Non-pigmented ciliary epithelial cell (primary cell): ENCODE measurements at regions not wholly inside any gene's neighbourhood (a gene's known extent, or its start where the extent isn't known, plus 50 kb on each side); places are given as distances from the start of the nearest gene placed in this dataset.
A peak's percentile ranks its signal among the peaks of the same experiment; 100 is the strongest.

Source experiments
- DNase-seq: peaks from one replicate; pipeline ENCODE4 v3.0.0-alpha.2; 2010; ENCODE audit warnings: low read depth

- DNase-seq, result no peak
Observed at GRCh38 chr14:83196236-83196635, 1662.6 kb upstream of the SEL1L start.

- no peak for DNase-seq
Observed at GRCh38 chr14:83197271-83197670, 1663.6 kb upstream of the SEL1L start.

GRCh38 chr14:83207550-83207949 lies 1673.9 kb upstream of the SEL1L start:
- DNase-seq, result no peak

- DNase-seq, result no peak
Observed at GRCh38 chr14:83208341-83208740, 1674.7 kb upstream of the SEL1L start.

GRCh38 chr14:83217492-83217891 lies 1683.8 kb upstream of the SEL1L start:
- peak; percentile 63 for DNase-seq

GRCh38 chr14:83247924-83248639 lies 1714.4 kb upstream of the SEL1L start:
- no peak for DNase-seq

- no peak for DNase-seq
Observed at GRCh38 chr14:83251402-83251801, 1717.7 kb upstream of the SEL1L start.

GRCh38 chr14:83253870-83254269 lies 1720.2 kb upstream of the SEL1L start:
- no peak for DNase-seq

- no peak for DNase-seq
Observed at GRCh38 chr14:83255015-83255726, 1721.5 kb upstream of the SEL1L start.

- DNase-seq, result no peak
Observed at GRCh38 chr14:83255727-83256090, 1722.1 kb upstream of the SEL1L start.

- DNase-seq, result no peak
Observed at GRCh38 chr14:83257466-83258439, 1724.1 kb upstream of the SEL1L start.

- peak; percentile 4 for DNase-seq
Observed at GRCh38 chr14:83260751-83261150, 1727.1 kb upstream of the SEL1L start.

GRCh38 chr14:83269583-83269982 lies 1735.9 kb upstream of the SEL1L start:
- no peak for DNase-seq

GRCh38 chr14:83271663-83272062 lies 1738.0 kb upstream of the SEL1L start:
- DNase-seq, result no peak

GRCh38 chr14:83280719-83281118 lies 1747.1 kb upstream of the SEL1L start:
- DNase-seq, result no peak

GRCh38 chr14:83282706-83283105 lies 1749.1 kb upstream of the SEL1L start:
- DNase-seq, result no peak

GRCh38 chr14:83287300-83287699 lies 1753.6 kb upstream of the SEL1L start:
- DNase-seq, result no peak

GRCh38 chr14:83289390-83289789 lies 1755.7 kb upstream of the SEL1L start:
- DNase-seq, result no peak

- no peak for DNase-seq
Observed at GRCh38 chr14:83289896-83290295, 1756.2 kb upstream of the SEL1L start.

- no peak for DNase-seq
Observed at GRCh38 chr14:83290447-83290846, 1756.8 kb upstream of the SEL1L start.

- no peak for DNase-seq
Observed at GRCh38 chr14:83291714-83292113, 1758.1 kb upstream of the SEL1L start.

- peak; percentile 30 for DNase-seq
Observed at GRCh38 chr14:83294941-83295340, 1761.3 kb upstream of the SEL1L start.

GRCh38 chr14:83297361-83297760 lies 1763.7 kb upstream of the SEL1L start:
- no peak for DNase-seq
